ENCODE measurements at regions not wholly inside any gene's neighbourhood (a gene's known extent, or its start where the extent isn't known, plus 50 kb on each side); places are given as distances from the start of the nearest gene placed in this dataset.

DNA sequence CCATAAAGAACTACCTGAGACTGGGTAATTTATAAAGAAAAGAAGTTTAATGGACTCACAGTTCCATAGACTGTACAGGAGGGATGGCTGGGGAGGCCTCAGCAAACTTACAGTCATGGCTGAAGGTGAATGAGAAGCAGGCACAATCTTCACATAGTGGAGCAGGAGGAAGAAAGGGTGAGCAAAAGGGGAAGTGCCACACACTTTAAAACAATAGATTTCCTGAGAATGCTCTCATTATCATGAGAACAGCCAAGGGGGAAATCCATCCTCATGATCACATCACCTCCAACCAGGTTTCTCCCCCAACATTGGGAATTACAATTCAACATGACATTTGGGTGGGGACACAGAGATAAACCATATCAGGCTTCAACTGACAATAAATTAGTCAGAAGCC is 664.9 kb downstream of the TAF11L14 start:
- no peak overlapping the region for H3K27ac Mint-ChIP-seq

DNA sequence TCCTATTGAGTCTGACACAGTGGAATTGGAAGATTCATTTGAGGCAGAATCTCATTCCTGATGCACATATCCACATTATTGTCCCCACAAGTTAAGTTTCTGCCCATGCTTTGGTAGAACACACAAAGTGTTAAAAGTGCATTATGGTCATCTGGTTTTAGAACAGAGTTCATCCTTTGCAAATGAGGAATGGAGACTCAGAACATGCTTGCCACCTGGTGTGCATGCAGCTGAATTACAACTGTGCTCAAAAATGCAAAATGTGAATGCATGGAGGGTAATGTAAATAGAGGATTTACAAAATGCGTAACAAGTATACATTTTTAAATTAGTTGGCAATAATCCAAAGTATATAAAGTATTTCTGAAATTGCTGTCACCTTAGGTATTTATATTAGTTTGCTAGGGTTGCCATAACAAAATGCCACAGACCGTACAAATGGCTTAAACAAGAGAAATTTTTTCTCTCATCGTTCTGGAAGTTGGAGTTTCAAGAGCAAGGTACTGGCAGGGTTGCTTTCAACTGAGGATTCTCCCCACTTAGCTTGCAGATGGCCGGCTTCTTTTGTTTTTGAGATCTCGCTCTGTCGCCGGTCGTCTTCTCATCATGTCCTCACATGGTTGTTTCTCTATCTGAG is 671.1 kb downstream of the TAF11L14 start:
- Mint-ChIP-seq H3K27me3 (peaks cover 5% of the 10 kb centered on the region), H3K9me3 (ENCODE audit: low read depth) (no peaks in the 10 kb centered on the region), H3K36me3 (ENCODE audit: insufficient read depth) (no peaks in the 10 kb centered on the region), H3K27ac (no peak overlapping the region), H3K4me1 (ENCODE audit: low read depth) (no peaks in the 10 kb centered on the region), H3K4me3 (ENCODE audit: low read depth) (no peak overlapping the region)
- TF ChIP-seq, protein P1, sequence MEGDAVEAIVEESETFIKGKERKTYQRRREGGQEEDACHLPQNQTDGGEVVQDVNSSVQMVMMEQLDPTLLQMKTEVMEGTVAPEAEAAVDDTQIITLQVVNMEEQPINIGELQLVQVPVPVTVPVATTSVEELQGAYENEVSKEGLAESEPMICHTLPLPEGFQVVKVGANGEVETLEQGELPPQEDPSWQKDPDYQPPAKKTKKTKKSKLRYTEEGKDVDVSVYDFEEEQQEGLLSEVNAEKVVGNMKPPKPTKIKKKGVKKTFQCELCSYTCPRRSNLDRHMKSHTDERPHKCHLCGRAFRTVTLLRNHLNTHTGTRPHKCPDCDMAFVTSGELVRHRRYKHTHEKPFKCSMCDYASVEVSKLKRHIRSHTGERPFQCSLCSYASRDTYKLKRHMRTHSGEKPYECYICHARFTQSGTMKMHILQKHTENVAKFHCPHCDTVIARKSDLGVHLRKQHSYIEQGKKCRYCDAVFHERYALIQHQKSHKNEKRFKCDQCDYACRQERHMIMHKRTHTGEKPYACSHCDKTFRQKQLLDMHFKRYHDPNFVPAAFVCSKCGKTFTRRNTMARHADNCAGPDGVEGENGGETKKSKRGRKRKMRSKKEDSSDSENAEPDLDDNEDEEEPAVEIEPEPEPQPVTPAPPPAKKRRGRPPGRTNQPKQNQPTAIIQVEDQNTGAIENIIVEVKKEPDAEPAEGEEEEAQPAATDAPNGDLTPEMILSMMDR (IDR thresholded peaks at IDR 0.05; ENCODE audit: unreplicated experiment): peak; percentile 87
- DNase-seq (ENCODE audit: low spot score, unreplicated experiment): peak; percentile 13

More for the DNA sequence above, 664.9 kb downstream of the TAF11L14 start:
- H3K4me1 Mint-ChIP-seq (ENCODE audit: low read depth): no peaks in the 10 kb centered on the region
- peaks cover 2% of the 10 kb centered on the region for H3K27me3 Mint-ChIP-seq
- no peak for DNase-seq (ENCODE audit: low spot score, unreplicated experiment)
- TF ChIP-seq, protein P1 (IDR thresholded peaks at IDR 0.05; ENCODE audit: unreplicated experiment): no peak
- no peak overlapping the region for H3K4me3 Mint-ChIP-seq (ENCODE audit: low read depth)
- H3K9me3 Mint-ChIP-seq (ENCODE audit: low read depth): no peaks in the 10 kb centered on the region
- H3K36me3 Mint-ChIP-seq (ENCODE audit: insufficient read depth): no peaks in the 10 kb centered on the region

DNA sequence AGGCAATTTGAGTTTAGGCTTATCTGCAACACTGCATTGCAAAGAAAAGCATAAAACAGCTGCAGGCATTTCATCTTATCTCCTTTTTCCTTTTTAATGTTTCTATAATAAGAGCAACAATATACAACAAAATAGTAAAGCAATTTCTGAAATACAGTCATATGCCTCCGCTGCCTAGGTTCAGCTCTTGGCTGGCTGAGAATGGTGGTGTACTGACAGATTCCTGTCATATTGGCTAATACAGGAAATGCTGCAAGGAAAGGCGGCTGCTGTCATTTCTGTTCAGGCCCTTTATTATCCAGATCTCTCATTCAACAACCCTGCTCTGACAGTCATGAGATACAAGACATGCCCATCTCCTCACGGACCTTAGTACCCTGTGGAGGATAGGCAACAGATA is 677.0 kb downstream of the TAF11L14 start:
- DNase-seq (ENCODE audit: low spot score, unreplicated experiment): no peak
- H3K4me3 Mint-ChIP-seq (ENCODE audit: low read depth): no peak overlapping the region
- H3K9me3 Mint-ChIP-seq (ENCODE audit: low read depth): peaks cover 4% of the 10 kb centered on the region
- no peaks in the 10 kb centered on the region for H3K36me3 Mint-ChIP-seq (ENCODE audit: insufficient read depth)
- H3K4me1 Mint-ChIP-seq (ENCODE audit: low read depth): no peaks in the 10 kb centered on the region
- TF ChIP-seq, protein P1 (IDR thresholded peaks at IDR 0.05; ENCODE audit: unreplicated experiment): no peak
- no peak overlapping the region for H3K27ac Mint-ChIP-seq
- H3K27me3 Mint-ChIP-seq: peaks cover 3% of the 10 kb centered on the region

DNA sequence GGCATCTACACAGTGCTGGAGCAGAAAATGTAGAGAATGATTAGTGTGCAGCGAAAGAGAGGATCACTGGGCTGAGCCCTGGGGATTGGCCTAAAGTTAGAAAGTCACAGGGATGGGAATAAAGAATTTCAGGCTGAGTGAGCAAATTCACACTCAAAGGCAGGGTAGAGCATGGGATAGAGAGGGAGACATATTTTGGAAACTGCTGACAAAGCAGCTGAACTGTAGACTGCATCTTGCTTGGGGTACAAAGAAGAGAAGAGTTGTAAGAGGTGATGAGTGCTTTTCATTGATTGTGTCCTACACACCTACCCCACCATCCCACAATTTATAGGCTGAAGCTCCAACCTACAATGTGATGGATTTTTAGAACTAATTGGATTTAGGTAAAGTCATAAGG is 677.8 kb downstream of the TAF11L14 start:
- Mint-ChIP-seq H3K27me3 (peaks cover 3% of the 10 kb centered on the region), H3K4me1 (ENCODE audit: low read depth) (no peaks in the 10 kb centered on the region), H3K4me3 (ENCODE audit: low read depth) (no peak overlapping the region), H3K36me3 (ENCODE audit: insufficient read depth) (no peaks in the 10 kb centered on the region), H3K27ac (no peak overlapping the region), H3K9me3 (ENCODE audit: low read depth) (peaks cover 4% of the 10 kb centered on the region)
- TF ChIP-seq, protein P1 (IDR thresholded peaks at IDR 0.05; ENCODE audit: unreplicated experiment): no peak
- DNase-seq (ENCODE audit: low spot score, unreplicated experiment): no peak

DNA sequence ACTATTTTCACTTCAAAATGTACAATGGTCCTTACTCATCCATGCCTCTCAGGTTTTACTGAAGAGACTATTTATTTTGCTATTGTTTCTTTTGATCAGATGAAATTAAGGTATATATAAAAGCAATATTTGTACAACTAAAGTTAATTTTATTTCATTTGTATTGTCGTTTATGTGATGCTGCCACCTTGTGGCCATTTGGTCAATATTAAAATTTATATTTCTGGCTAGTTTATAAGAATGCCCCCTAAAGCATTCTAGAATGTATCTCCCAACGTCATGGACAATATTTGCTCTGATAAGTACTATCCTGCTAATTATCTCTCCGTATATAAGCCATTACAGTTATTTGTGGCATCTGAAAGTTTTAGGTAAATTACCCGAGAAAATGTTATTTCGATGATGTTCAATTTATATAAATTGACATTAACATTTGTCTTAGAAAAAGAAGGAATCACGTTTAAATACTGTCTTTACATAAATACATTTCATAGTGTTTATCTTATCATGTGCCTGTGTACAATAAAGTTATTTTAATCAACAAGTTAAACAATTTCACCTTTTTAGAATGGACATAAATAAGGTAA is 680.0 kb downstream of the TAF11L14 start:
- no peak overlapping the region for H3K4me3 Mint-ChIP-seq (ENCODE audit: low read depth)
- no peak overlapping the region for H3K27ac Mint-ChIP-seq
- H3K4me1 Mint-ChIP-seq (ENCODE audit: low read depth): no peaks in the 10 kb centered on the region
- DNase-seq (ENCODE audit: low spot score, unreplicated experiment): no peak
- no peaks in the 10 kb centered on the region for H3K27me3 Mint-ChIP-seq
- H3K9me3 Mint-ChIP-seq (ENCODE audit: low read depth): peaks cover 4% of the 10 kb centered on the region
- H3K36me3 Mint-ChIP-seq (ENCODE audit: insufficient read depth): no peaks in the 10 kb centered on the region
- TF ChIP-seq, protein P1 (IDR thresholded peaks at IDR 0.05; ENCODE audit: unreplicated experiment): peak; percentile 74

Data from progenitor cell of endocrine pancreas (in vitro differentiated cells).